ENCODE measurements at regions not wholly inside any gene's neighbourhood (a gene's known extent, or its start where the extent isn't known, plus 50 kb on each side); places are given as distances from the start of the nearest gene placed in this dataset.

GRCh38 chr18:38789141-38789540 is 1223.5 kb upstream of the CELF4 start:
- TF ChIP-seq POLR2AphosphoS5 (IDR thresholded peaks at IDR 0.05) (no peak), CTCF (IDR thresholded peaks at IDR 0.05) (no peak), POLR2A (IDR thresholded peaks at IDR 0.05) (no peak)
